HG03469 (cell line): ENCODE measurements at regions not wholly inside any gene's neighbourhood (a gene's known extent, or its start where the extent isn't known, plus 50 kb on each side); places are given as distances from the start of the nearest gene placed in this dataset.

ENCODE experiments used
- ATAC-seq: cut with Tn5 transposase; IDR thresholded peaks from one replicate; pipeline ENCODE4 v1.9.1; 2021; ENCODE audit warnings: mild to moderate bottlenecking, moderate library complexity, moderate number of reproducible peaks; ENCODE audit not compliant: unreplicated experiment

GRCh38 chr9:79877943-79878602 is 306.3 kb downstream of the TLE4 start:
- peak; percentile 55 for ATAC-seq

DNA sequence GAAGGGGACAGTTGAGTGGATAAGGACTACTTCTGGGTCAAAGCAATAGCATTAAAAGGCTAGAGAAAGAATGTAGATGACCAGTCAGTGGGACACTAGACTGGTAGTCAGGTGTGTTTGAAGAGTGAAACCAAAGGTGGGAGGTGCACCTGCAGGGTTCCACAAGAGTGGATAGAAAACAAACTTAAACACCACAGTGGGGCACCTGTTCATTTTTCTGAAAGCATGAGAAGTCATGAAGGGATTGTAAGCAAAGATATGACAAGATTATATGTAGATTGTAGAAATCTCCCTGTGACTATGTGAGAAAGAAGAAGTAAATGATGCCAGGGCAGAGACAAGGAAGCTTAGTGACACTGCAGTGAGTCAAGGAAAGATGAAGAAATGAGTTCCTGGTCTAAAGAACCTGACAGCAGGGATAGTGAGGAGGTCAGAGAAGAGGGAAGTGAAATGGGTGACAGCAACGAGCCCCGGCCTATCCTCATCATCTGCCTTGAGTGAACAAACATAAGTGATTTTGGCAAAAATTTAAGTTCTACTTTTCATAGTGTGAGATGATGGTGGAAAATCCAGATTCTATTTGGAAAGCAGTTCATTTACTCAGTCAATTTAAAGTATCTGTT is 296.9 kb downstream of the TLE4 start:
- ATAC-seq: no peak

DNA sequence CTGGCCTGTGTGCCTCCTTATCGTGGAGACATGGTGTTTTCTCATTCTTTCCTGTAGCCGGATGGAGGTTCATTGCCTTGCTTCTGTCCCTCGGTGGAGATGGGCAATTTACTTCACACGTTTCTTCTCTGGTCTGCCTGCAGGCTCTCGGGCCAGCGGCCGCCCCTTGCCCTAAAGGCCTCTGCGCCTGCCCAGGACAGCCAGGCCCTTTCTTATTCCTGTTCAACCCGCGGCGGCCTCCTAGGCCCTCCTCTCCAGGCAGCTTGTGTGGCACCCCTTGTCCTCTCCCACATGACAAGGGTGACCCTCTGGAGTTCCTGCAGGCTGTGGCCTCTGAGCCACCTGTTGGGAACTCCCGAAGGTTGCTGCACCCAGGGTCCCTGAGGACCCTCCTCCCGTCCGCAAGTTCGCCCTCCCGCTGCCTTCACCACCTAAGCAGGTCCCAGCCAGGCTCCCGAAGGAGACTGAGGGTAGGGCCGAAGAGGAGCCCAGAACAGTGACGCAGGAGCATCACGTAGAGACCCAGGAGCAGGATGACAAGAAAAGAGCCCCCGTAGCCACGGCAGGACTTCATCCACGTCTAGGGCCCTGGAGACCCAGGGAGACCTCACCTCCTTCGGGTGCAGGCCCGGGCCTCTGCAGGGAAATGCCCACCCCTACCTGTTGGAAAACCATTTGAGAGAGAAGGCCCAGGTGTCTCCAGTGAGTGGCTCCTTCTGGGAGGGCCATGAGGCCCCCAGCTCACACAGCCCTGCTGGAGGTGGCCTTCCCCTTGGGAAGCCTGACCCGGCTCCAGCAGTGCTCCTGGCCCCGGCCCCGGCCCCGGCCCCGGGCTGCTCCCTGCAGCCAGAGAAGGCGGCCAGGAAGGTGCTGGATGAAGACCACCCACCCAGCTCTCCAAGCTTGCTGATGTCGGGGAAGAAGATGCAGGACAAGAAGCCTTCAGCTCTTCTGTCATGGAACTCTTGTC is 291.4 kb downstream of the TLE4 start:
- no peak for ATAC-seq

GRCh38 chr9:79858508-79858907 is 286.7 kb downstream of the TLE4 start:
- ATAC-seq: no peak

- ATAC-seq: no peak
Measured at GRCh38 chr9:79857188-79857587, 285.4 kb downstream of the TLE4 start.

DNA sequence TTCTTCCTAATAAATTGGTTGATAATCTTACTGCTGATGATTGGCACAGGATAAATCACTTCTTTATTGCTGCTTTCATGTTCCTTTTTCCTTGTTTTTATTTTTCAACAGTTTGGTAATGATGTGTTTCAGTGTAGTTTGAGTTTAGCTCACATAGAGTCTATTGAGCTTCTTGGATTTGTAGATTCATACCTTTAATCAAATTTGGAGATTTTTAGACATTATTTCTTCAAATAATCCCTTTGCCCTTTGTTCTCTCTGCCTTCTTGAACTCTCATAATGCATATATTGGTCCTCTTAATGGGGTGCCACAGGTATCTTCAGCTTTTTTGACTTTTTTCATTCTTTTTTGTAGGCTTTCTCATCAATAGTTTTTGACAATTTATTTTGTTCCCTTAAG is 275.3 kb downstream of the TLE4 start:
- no peak for ATAC-seq

DNA sequence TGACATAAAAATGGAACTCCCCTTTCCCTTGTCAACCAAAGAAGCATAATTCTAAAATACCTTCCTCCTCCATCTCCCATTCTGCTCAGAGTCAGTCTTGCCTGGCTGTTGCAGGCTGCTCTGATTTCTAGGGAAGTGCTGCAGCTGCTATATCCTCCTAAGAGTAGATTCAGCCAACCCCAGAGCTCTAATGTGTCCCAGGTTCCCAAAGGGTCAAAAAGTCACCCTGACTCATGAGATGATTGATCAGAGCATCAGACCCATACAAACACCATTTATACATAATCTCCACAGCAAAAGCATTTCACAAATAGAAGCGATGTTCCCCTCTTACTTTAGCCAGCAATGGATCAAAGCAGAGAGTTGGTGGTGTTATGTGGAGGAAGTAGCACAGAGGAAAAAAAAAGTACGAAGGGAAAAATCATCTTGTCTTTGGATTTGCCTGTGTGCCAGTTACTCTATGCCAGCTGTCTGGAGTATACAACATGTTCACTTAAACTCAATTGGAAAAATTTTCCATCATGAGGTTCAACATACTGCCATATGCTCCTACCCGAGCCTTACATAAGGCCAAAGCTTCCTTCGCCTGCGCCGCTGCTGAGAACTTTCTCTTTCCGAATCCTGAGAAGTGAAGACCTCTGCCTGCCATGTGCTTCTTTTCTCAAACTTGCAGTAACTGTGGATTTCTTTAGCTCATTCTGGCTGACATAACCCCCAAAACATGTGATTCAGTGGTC is 258.0 kb downstream of the TLE4 start:
- ATAC-seq: no peak

- ATAC-seq: peak; percentile 89
Measured at GRCh38 chr9:79824265-79824664, 252.5 kb downstream of the TLE4 start.

GRCh38 chr9:79817438-79818004 is 245.8 kb downstream of the TLE4 start:
- ATAC-seq: peak; percentile 72

- no peak for ATAC-seq
Measured at GRCh38 chr9:79813258-79813638, 241.5 kb downstream of the TLE4 start.

- ATAC-seq: peak; percentile 82
Measured at GRCh38 chr9:79812507-79813257, 240.9 kb downstream of the TLE4 start.

DNA sequence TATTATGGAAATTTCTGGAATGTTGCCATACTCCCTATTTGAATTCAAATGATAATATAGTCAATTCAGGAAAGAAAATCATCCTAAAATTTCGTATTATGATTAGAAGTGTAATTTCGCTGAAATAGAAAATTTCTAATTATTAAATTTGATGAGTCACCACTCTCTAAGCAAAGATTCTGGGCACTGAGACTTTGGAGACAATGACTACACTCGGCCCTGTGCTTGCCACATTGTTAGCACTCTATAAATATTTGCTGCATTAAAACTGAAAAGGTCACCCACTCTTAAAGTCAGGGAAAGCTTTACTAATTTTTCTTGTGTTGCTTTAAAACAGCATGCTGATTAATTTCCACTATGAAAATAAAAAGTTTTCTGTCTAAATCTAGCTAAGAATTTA is 240.3 kb downstream of the TLE4 start:
- no peak for ATAC-seq

DNA sequence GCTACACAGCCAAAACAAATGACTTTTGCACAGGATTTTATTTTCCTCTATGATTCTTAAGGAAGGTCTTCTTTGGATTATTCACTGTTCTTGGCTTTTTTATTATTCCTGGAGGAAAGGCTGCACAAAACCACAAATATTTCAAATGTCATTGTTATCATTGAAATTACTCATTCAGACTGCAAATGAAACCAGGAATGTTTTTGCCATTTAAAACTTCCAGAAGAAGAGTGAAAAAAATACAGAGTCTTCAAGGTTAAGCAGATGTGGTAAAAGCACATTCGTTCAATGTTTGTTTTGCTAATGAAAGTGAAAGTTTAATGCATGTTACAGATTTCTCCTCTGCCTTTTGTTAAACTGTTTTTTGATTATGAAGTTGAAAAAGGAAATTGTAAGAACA is 238.2 kb downstream of the TLE4 start:
- ATAC-seq: no peak

DNA sequence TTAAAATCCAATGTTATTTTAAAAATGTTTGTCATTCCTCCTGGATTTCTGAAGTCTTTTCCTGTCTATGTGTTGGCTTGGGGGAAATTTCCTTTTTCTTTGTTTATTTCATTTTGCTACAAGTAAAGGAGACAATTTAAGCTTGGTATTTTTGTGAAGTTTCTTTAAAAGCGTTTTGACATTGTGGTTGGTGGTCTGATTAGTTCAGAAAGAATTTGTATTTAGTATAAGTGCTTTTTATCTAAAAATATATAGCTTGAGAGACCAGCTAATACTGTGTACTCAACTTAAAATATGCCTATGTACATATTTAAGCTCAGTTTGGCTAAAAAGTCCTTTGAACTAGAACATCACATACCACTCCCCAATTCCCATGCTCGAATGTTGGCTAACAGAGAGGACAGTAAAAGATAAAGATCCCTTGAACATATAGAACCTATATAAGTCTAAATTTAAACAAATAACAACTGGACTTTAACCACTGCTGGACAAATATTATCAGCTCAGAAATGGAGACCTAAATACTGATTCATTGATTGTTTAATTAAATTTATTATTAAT is 237.6 kb downstream of the TLE4 start:
- no peak for ATAC-seq

GRCh38 chr9:79807971-79808370 is 236.2 kb downstream of the TLE4 start:
- no peak for ATAC-seq

DNA sequence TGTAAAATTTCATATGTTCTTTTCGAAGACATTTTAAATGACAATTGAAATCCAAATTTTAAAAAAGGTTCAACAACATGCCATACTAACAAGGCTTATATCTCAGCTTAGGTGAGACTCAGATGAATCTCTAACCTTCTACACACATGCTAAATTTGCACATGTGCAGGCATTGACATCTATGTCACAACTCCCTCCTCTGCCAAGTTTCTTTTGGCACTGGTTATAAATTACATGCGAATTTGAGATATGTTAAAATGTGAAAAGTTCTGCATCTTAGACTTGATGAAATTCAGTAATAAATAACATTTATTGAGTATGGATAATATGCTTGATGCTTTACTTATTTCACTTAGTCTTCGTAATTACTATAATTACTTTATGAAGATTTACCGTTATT is 234.3 kb downstream of the TLE4 start:
- no peak for ATAC-seq

- no peak for ATAC-seq
Measured at GRCh38 chr9:79801459-79801858, 229.7 kb downstream of the TLE4 start.

GRCh38 chr9:79800578-79800977 is 228.8 kb downstream of the TLE4 start:
- no peak for ATAC-seq

- ATAC-seq: no peak
Measured at GRCh38 chr9:79799691-79800335, 228.0 kb downstream of the TLE4 start.
